GM19395 (cell line): ENCODE measurements at regions not wholly inside any gene's neighbourhood (a gene's known extent, or its start where the extent isn't known, plus 50 kb on each side); places are given as distances from the start of the nearest gene placed in this dataset.

Experiments
- ATAC-seq: cut with Tn5 transposase; IDR thresholded peaks from one replicate; pipeline ENCODE4 v1.9.1; 2021; ENCODE audit warnings: mild to moderate bottlenecking, moderate library complexity; ENCODE audit not compliant: unreplicated experiment

- ATAC-seq = no peak
Measured at GRCh38 chr22:49213731-49214352, 613.8 kb downstream of the BRD1 start.

GRCh38 chr22:49212466-49212865 is 615.2 kb downstream of the BRD1 start:
- no peak for ATAC-seq

GRCh38 chr22:49212002-49212401 is 615.7 kb downstream of the BRD1 start:
- ATAC-seq = no peak

- no peak for ATAC-seq
Measured at GRCh38 chr22:49211176-49211575, 616.5 kb downstream of the BRD1 start.

GRCh38 chr22:49210606-49211005 is 617.1 kb downstream of the BRD1 start:
- no peak for ATAC-seq

GRCh38 chr22:49209452-49210195 is 618.0 kb downstream of the BRD1 start:
- ATAC-seq = no peak

- ATAC-seq = no peak
Measured at GRCh38 chr22:49208768-49209252, 618.9 kb downstream of the BRD1 start.

- no peak for ATAC-seq
Measured at GRCh38 chr22:49208004-49208402, 619.7 kb downstream of the BRD1 start.

GRCh38 chr22:49207008-49208003 is 620.4 kb downstream of the BRD1 start:
- no peak for ATAC-seq

- no peak for ATAC-seq
Measured at GRCh38 chr22:49206281-49206680, 621.4 kb downstream of the BRD1 start.

GRCh38 chr22:49205483-49205800 is 622.2 kb downstream of the BRD1 start:
- no peak for ATAC-seq

GRCh38 chr22:49204599-49205482 is 622.8 kb downstream of the BRD1 start:
- ATAC-seq = no peak

- ATAC-seq = no peak
Measured at GRCh38 chr22:49203859-49204598, 623.6 kb downstream of the BRD1 start.

GRCh38 chr22:49203091-49203858 is 624.4 kb downstream of the BRD1 start:
- ATAC-seq = no peak

- ATAC-seq = no peak
Measured at GRCh38 chr22:49202226-49202625, 625.4 kb downstream of the BRD1 start.

- ATAC-seq = no peak
Measured at GRCh38 chr22:49201046-49201970, 626.4 kb downstream of the BRD1 start.

- no peak for ATAC-seq
Measured at GRCh38 chr22:49199224-49199623, 628.4 kb downstream of the BRD1 start.

GRCh38 chr22:49198705-49199084 is 629.0 kb downstream of the BRD1 start:
- no peak for ATAC-seq
